ENCODE measurements at regions not wholly inside any gene's neighbourhood (a gene's known extent, or its start where the extent isn't known, plus 50 kb on each side); places are given as distances from the start of the nearest gene placed in this dataset.

DNA sequence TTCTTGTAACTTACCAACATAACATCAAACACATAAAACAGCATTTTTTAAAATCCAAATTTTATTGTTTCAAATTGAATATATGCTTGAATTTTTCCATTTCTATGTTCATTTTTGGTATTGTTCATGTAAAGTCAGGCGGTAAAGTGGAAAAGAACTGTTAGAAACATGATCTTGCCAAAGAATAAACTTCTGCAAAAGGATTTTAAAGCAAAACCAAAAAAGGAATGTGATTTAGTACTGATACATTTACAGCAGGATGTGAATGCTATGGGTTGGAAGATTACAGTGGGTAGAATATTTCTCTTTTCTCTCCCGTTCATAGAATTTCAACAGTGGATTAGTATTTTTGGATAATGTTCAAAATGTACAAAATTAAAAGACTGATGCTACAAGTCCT lies 277.2 kb upstream of the MPDZ start:
- no peak for DNase-seq (ENCODE audit: low read depth, low spot score)

DNA sequence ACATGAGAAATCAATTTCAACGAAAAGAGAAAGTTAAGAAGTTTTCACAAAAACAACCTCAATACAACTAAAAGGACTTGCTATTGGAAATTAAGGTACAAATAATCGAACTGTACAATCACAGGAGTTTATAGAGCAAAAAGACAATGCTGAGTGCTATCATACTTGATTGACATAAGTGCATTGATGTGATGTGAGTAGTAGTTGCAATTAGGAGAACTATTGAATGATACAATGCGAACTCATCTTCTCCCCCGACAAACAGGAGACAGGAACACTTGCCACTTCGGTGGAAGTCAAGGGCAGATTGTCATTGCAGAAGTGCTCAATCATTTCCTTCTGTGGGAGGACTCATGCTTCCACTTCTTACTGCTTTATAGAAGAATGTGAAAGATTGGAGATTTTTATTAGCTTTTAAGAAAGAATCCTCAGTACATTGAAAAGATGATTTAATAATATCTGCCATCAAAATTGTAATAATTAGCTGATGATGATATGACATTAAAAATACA lies 276.6 kb upstream of the MPDZ start:
- no peak for DNase-seq (ENCODE audit: low read depth, low spot score)

DNA sequence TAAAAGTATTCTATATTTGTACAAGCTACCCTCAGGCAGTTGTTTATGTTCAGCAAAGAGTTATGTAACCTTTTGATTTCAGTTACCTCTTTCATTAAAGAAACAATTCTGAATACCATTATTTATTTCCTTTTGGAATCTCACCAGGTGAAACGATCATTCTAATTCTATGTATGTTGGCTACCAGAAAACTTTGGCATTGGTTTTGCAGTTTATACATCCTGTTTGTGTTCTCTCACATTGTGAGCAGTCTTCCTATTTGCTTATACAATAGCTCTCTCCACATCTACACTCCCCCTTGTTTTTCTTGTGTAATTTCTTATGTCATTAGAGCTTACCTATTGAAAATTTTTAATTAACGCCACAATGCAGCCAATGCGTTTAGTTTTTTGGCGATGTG lies 276.0 kb upstream of the MPDZ start:
- DNase-seq (ENCODE audit: low read depth, low spot score) = no peak

- no peak for DNase-seq (ENCODE audit: low read depth, low spot score)
Observed at GRCh38 chr9:13554626-13555025, 275.1 kb upstream of the MPDZ start.

GRCh38 chr9:13552606-13553215 lies 273.2 kb upstream of the MPDZ start:
- DNase-seq (ENCODE audit: low read depth, low spot score) = no peak

DNA sequence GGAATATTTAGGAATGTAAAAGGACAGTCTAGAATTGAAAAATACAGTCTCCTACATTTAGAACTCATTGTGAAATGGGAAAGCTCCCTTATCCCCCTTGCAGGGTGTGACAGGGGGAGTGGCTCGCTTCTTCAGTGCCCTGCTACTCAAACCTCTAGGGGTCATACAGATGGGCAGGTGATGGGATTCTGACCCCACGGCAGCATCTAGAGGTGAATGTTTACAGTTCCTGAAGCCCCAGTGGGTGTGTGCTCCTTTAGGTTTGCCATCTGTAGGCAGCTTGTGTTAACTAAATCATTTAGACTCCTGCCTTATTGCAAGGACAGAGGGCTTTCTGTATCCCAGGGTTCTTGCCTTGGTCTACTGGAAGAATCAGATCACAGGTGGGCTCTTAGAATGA lies 271.0 kb upstream of the MPDZ start:
- no peak for DNase-seq (ENCODE audit: low read depth, low spot score)

DNA sequence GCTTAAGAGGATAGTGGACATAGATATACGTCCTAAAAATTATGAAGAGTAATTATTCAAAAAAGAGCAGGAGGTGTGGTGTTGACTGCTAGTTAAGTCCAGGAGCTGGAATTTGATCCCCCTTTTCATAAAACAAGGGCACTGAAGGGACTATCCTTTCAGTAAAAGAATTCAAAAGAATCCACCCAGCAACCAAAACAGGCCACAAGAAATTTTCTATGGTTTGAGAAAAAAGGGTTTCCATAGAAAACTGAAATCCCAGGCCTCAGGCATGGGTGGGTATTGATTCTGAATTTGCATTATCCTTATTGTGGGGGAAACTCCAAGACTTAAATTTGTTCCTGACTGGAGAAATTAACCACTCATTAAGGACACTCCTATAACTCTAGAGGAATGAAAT lies 269.0 kb upstream of the MPDZ start:
- DNase-seq (ENCODE audit: low read depth, low spot score) = no peak

DNA sequence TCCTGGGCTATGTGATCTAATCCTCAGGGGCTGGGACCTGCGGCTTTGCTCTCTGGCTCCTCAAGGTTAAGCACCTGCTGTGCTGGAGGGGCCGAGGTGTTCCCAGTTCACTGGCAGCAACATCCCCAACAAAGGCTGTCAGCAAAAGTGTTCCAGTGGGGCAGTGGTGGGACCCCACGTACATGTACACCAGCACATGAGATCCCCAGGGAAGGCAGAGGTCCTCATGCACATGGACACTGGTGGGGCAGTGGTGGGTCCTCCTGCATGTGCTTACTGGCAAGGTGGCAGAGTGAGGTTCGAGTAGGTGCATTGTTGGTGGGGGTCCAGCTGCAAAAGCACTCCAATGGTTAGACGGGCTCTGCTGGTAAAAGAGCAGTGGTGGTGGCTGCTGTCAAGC lies 255.6 kb upstream of the MPDZ start:
- no peak for DNase-seq (ENCODE audit: low read depth, low spot score)

GRCh38 chr9:13534006-13534405 lies 254.5 kb upstream of the MPDZ start:
- no peak for DNase-seq (ENCODE audit: low read depth, low spot score)

- DNase-seq (ENCODE audit: low read depth, low spot score) = no peak
Observed at GRCh38 chr9:13532407-13532806, 252.9 kb upstream of the MPDZ start.

DNA sequence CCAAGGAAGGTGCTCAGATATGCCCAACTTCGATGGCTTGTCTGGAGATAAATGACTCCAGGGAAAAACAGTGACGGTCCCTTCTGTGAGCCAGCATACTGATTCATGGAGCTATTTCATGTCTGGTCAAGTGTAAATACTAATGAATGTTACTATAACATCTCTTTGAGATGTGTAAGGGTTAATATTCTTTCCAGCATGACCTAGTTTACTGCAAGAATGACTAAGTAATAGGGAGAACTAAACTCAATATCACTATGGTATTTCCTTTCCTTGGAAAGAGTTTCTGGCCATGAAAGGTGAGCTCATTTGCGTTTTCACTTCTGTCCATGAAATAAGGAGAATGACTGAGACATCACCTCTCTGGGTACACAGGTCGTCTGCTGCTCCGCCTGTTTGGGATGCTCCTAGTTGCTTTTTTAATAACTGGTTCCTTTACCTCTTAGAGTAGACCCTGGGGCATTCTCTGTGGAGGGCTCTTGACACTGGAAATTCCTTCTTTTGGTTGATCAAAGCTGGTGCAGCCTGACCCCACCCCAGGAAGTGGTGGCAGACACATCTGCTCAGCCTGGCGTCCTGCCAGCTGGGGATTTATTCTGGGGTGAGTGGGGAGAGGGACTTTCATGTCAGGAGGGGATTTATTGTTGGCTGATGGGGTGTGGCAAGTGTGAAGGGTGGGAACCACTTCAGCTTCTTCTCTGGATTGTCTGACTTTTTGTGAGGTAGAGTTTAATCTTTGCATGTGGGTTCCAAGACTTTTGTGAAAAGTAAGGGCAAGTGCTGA lies 250.0 kb upstream of the MPDZ start:
- DNase-seq (ENCODE audit: low read depth, low spot score) = no peak

DNA sequence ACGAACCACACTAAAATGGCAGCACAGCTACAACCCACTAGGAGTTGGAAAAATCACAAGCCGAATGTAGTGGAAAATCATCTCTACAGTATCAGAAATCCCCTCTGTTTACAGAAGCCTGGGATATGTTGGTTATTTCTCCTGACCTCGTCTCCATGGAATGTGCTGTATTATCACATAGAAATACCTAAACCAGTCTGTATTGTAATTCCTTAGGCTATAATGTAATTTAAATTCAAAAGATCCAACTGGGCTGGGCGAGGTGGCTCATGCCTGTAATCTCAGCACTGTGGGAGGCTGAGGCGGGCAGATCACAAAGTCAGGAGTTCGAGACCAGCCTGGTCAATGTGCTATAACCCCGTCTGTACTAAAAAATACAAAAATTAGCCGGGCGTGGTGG lies 244.8 kb upstream of the MPDZ start:
- peak; percentile 25 for DNase-seq (ENCODE audit: low read depth, low spot score)

- DNase-seq (ENCODE audit: low read depth, low spot score) = no peak
Observed at GRCh38 chr9:13520069-13520468, 240.6 kb upstream of the MPDZ start.

GRCh38 chr9:13513716-13514444 lies 234.4 kb upstream of the MPDZ start:
- DNase-seq (ENCODE audit: low read depth, low spot score) = peak; percentile 12

- no peak for DNase-seq (ENCODE audit: low read depth, low spot score)
Observed at GRCh38 chr9:13513286-13513685, 233.8 kb upstream of the MPDZ start.

DNA sequence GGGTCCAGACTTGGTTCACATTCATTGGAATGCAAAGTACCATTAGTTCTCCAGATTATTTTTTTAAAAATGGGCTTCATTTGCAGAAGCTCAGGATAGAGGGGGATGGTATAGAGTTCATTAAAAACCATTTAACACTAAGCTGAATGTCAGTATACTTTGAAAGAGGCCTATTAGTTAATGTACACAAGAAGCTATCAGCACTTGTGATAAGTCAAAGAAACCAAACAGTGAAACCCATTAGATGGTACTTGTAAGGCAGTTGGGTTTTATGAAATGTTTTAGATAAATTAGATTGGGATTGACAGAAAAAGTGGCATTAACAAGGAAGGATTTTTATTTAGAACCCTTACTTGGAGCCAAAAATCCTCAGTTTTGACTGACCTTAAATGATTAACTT lies 229.2 kb upstream of the MPDZ start:
- DNase-seq (ENCODE audit: low read depth, low spot score) = no peak

DNA sequence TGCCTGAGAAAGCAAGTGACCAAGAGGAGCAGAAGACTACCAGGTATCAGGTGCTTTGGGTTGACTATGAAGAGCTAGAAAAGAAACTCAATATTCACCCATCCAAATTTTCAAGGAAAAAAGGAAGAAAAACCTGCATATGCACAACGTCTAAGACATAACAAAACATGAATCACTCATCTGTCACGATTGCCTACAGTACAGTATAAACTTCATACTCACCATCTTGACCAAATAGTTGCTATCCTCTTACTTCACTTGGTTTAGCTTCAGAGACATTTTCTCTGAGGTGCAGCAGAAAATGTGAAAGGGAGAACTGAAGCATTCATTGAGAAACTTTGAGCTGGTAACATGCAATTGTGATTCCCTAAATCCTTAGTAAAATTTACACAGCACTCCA lies 228.6 kb upstream of the MPDZ start:
- no peak for DNase-seq (ENCODE audit: low read depth, low spot score)

- no peak for DNase-seq (ENCODE audit: low read depth, low spot score)
Observed at GRCh38 chr9:13505797-13506196, 226.3 kb upstream of the MPDZ start.

- DNase-seq (ENCODE audit: low read depth, low spot score) = no peak
Observed at GRCh38 chr9:13503599-13503998, 224.1 kb upstream of the MPDZ start.

GRCh38 chr9:13502484-13502883 lies 223.0 kb upstream of the MPDZ start:
- DNase-seq (ENCODE audit: low read depth, low spot score) = no peak

- DNase-seq (ENCODE audit: low read depth, low spot score) = no peak
Observed at GRCh38 chr9:13501018-13501417, 221.5 kb upstream of the MPDZ start.

GRCh38 chr9:13500034-13500433 lies 220.5 kb upstream of the MPDZ start:
- no peak for DNase-seq (ENCODE audit: low read depth, low spot score)

GRCh38 chr9:13493697-13494096 lies 214.2 kb upstream of the MPDZ start:
- DNase-seq (ENCODE audit: low read depth, low spot score) = no peak
